Choroid plexus epithelial cell (primary cell): ENCODE measurements at regions not wholly inside any gene's neighbourhood (a gene's known extent, or its start where the extent isn't known, plus 50 kb on each side); places are given as distances from the start of the nearest gene placed in this dataset.

ENCODE experiments used
- DNase-seq: peaks from one replicate; pipeline ENCODE4 v3.0.0-alpha.2; 2010; ENCODE audit warnings: low read depth
- H3K4me3 ChIP-seq: 2 replicates; pipeline ENCODE4 v1.5.1; 2011; ENCODE audit warnings: low read depth, mild to moderate bottlenecking, control low read depth, low read length, moderate library complexity
- TF ChIP-seq, protein P1 (sequence below): conservative IDR thresholded peaks from 2 replicates; pipeline ENCODE4 v1.5.1; 2011; ENCODE audit warnings: low read depth, mild to moderate bottlenecking, control low read depth, inconsistent platforms, low read length, moderate library complexity

DNA sequence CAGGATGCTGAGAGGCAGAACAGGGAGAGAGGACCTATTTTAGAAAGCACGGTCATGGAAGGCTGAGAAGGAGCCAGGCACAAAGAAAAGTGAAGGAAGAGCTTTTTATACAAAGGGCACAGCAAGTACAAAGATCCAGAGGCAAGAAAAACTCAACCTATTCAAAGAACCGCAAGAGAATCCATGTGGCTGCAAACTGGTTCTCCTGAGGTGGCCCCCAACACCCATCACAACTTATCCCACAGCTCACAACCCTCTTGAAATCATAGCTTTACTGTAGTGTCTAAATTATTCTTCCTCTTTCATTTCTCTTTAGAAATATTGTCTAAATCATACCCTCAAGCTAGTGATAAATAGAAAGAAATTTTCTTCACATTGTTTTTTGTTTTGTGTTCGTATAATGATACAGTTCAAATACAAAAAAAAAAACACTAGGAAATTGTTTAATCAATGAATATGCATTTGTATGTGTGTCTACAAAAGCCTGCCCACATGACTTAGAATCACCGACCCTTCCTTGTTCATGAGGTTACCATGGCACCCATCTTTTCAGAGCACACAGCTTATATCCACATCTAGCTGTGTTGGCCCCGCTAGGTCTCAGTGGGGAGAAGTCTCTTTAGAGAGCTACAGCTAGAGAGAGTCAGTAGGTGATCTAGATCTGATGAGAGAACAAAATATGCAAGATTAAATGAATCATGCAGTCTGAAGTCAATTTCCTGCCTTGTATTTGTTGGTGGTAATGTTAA lies 126.9 kb upstream of the DCLK2 start:
- DNase-seq, result no peak
- no peak overlapping the region for H3K4me3 ChIP-seq
- TF ChIP-seq, protein P1, sequence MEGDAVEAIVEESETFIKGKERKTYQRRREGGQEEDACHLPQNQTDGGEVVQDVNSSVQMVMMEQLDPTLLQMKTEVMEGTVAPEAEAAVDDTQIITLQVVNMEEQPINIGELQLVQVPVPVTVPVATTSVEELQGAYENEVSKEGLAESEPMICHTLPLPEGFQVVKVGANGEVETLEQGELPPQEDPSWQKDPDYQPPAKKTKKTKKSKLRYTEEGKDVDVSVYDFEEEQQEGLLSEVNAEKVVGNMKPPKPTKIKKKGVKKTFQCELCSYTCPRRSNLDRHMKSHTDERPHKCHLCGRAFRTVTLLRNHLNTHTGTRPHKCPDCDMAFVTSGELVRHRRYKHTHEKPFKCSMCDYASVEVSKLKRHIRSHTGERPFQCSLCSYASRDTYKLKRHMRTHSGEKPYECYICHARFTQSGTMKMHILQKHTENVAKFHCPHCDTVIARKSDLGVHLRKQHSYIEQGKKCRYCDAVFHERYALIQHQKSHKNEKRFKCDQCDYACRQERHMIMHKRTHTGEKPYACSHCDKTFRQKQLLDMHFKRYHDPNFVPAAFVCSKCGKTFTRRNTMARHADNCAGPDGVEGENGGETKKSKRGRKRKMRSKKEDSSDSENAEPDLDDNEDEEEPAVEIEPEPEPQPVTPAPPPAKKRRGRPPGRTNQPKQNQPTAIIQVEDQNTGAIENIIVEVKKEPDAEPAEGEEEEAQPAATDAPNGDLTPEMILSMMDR, result no peak

DNA sequence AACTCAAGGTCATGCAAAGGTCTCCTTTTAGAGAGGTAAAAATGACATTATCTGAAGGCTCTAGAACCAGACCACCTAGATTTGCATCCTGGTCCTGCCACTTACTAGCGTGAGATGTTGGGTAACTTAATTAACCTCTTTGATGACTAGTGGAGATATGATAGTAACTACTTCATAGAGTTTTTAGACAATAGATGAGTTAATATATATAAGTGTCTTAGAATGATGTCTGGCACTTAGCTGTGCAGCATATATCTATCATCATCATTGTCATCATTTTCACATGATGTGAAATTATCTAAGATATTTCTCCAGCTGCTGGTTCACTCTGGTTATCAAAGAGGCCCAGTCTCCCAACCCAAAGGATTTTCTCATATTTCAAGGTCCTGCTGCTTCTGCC lies 126.1 kb upstream of the DCLK2 start:
- no peak for DNase-seq
- TF ChIP-seq, protein P1, result no peak
- H3K4me3 ChIP-seq, result no peak overlapping the region

DNA sequence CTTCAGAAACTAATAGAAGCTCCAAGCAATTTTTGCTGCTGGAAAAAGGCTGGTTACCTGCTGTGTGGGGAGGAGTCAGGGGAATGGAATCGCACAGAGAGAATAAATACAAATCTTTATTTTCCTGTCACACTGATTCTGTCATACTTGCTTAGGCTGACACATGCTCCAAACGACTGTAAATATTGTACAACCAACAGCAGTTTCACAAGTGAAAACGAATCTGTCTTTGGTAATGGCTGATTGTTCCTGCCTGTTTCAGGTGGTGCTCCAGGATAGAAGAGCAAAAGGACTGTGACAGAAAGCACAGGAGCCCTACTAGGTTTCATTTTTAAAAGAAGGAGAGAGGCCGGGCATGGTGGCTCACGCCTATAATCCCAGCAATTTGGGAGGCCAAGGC lies 125.5 kb upstream of the DCLK2 start:
- no peak overlapping the region for H3K4me3 ChIP-seq
- TF ChIP-seq, protein P1, result no peak
- no peak for DNase-seq

DNA sequence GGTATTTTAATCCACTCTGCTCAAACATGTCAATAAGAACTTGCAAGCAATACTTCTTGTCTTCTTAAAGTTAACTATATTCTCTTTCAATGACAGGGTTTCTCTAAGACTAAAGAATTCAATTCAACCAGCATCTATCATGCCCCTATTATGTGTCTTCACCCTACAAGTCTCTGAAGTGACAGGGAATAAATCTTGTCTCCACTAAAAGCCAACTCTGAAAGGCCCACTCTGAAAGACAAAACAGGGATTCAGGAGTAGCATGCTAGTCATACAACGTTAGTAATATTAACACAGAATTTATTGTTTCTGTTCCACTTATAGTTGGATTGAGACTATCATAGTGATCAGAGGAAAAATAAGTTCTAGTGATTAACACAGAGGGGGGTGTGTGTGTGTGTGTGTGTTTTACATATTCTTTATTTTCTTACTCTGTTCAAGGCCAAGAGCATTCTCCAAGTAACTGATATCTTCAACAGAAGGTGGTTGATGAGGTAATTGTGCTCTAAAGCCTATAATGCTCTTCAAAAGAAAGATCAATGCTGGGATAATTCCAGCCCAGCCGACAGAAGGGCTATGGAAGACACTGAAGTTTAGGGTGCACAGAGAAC lies 122.4 kb upstream of the DCLK2 start:
- TF ChIP-seq, protein P1, result no peak
- no peak for DNase-seq
- no peak overlapping the region for H3K4me3 ChIP-seq

DNA sequence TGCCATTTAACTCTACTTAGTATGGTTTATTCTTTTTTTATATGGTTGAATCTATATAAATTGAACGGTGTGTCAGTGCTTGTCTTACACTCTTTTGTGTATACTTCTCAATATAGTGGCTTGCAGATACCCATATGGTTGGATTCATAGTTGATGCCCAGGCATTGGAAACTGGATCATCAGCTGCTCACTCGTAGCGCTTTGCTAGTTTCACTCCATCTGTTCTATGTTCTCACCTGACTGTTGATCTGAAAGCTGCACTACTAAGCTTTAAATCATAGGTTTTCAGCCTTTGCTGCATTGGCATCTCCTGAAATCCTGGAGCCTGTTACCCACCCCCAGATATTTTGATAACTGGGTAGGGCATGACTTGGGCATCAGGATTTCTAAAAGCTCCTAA lies 121.6 kb upstream of the DCLK2 start:
- no peak for DNase-seq
- TF ChIP-seq, protein P1, result no peak

DNA sequence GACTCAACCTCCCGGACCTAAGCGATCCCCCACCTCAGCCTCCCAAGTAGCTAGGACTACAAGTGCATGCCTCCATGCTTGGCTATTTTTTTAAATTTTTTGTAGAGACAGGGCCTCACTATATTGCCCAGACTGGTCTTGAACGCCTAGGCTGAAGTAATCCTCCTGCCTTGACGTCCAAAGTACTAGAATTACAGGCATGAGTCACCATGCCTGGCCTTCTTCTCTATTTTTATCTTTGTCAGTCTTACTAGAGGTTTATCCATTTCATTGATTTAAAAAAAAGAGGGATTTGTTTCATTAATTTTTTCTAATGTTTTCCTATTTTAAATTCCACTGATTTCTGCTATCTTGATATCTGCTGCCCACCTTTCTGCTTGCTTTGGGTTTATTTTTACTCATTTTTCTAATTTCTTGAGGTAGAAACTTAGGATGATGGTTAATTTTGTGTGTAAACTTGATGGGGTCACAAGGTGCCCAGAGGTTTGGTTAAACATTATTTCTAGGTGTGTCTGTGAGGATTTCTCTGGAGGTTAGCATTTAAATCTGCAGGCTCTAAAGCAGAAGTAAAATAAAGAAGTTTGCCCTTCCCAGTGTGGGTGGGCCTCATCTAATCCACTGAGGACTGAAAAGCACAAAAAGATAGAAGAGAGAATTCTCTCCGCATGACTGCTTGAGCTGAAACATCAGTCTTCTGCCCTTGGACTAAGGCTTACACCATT lies 116.2 kb upstream of the DCLK2 start:
- DNase-seq, result peak; percentile 81

More for the DNA sequence above, 121.6 kb upstream of the DCLK2 start:
- no peak overlapping the region for H3K4me3 ChIP-seq

More for the DNA sequence above, 116.2 kb upstream of the DCLK2 start:
- H3K4me3 ChIP-seq, result no peak overlapping the region
- TF ChIP-seq, protein P1, result no peak
